ENCODE measurements at regions not wholly inside any gene's neighbourhood (a gene's known extent, or its start where the extent isn't known, plus 50 kb on each side); places are given as distances from the start of the nearest gene placed in this dataset.

GRCh38 chr10:52923520-52923919 lies 150.9 kb upstream of the MBL2 start:
- Histone ChIP-seq H4K20me1 (ENCODE audit: control insufficient read depth, insufficient read depth, insufficient read length) (no peaks in the 10 kb centered on the region), H3T11ph (ENCODE audit: low read length) (no peak overlapping the region), H3K79me2 (ENCODE audit: insufficient read depth, low read length) (no peaks in the 10 kb centered on the region), H4K91ac (ENCODE audit: insufficient read length, low read depth, low read length) (no peak overlapping the region), H3K9me3 (ENCODE audit: control insufficient read depth, low read depth, low read length) (no peaks in the 10 kb centered on the region), H3K18ac (ENCODE audit: insufficient read length, low read depth, low read length) (no peak overlapping the region), H3K27me3 (ENCODE audit: insufficient read depth, low read length) (no peaks in the 10 kb centered on the region), H4K5ac (ENCODE audit: insufficient read length, low read depth, low read length) (no peak overlapping the region), H3K4me2 (ENCODE audit: insufficient read depth, insufficient read length, low read length) (peak overlapping the region; percentile 8), H2BK12ac (ENCODE audit: insufficient read length, low read depth, low read length) (no peak overlapping the region), H2BK15ac (ENCODE audit: low read depth, low read length) (no peak overlapping the region), H3K27ac (ENCODE audit: insufficient read length, low read depth, low read length) (no peak overlapping the region), H3K23me2 (ENCODE audit: insufficient read length, low read depth, low read length, poor library complexity, severe bottlenecking) (no peaks in the 10 kb centered on the region), H2AFZ (ENCODE audit: low read length) (no peak overlapping the region), H2BK20ac (ENCODE audit: low read depth, low read length, poor library complexity, severe bottlenecking) (peak overlapping the region; percentile 84), H4K8ac (replicated peaks; ENCODE audit: insufficient read length, low read depth, low read length) (no peak overlapping the region), H3K4ac (ENCODE audit: low read depth, low read length) (no peak overlapping the region), H3K14ac (ENCODE audit: insufficient read depth, low read length) (no peak overlapping the region), H2AK5ac (ENCODE audit: insufficient read length, low read length) (no peak overlapping the region), H2BK120ac (ENCODE audit: low read depth, low read length, poor library complexity, severe bottlenecking) (no peak overlapping the region), H2BK5ac (ENCODE audit: insufficient read length, low read length) (no peak overlapping the region), H3K23ac (ENCODE audit: insufficient read length, low read depth, low read length) (no peak overlapping the region), H3K79me1 (ENCODE audit: insufficient read depth, low read depth, low read length, poor library complexity, severe bottlenecking) (no peaks in the 10 kb centered on the region), H3K4me1 (ENCODE audit: insufficient read depth, low read length) (no peaks in the 10 kb centered on the region), H3K56ac (ENCODE audit: insufficient read length, low read depth, low read length) (no peak overlapping the region), H3K9ac (ENCODE audit: extremely low read depth, insufficient read length, low read length) (no peak overlapping the region)
- no CpG with 5 or more reads among the region's 5 CpGs for WGBS (ENCODE audit: extremely low coverage, insufficient read length, low lambda C conversion rate)
- peak; percentile 37 for DNase-seq
- H3K4me1 Mint-ChIP-seq = peaks cover 40 to 48% of the 10 kb centered on the region in 2 experiments
- peaks cover 3 to 5% of the 10 kb centered on the region in 2 experiments; a peak in 2 of 5 replicates for H3K9me3 Mint-ChIP-seq
- peaks cover 0 to 9% (median 5%) of the 10 kb centered on the region in 3 experiments; a peak in 3 of 7 replicates for H3K36me3 Mint-ChIP-seq (ENCODE audit: insufficient read depth in 1 of 3, low read depth in 3 of 3)
- H3K4me3 Mint-ChIP-seq = no peak overlapping the region
- no peaks in the 10 kb centered on the region; the same call in 1 of the 2 replicates for H3K27me3 Mint-ChIP-seq (ENCODE audit: low read depth)
- TF ChIP-seq CTCF (conservative IDR thresholded peaks at IDR 0.05) = no peak
- peak overlapping the region; percentile 50 to 95 (median 87); a peak in 6 of 7 replicates for H3K27ac Mint-ChIP-seq
